Esophagus muscularis mucosa (tissue), 3 donors: ENCODE measurements at regions not wholly inside any gene's neighbourhood (a gene's known extent, or its start where the extent isn't known, plus 50 kb on each side); places are given as distances from the start of the nearest gene placed in this dataset.

Source experiments
- POLR2AphosphoS5 ChIP-seq, 2 donors: sonication (generic); formaldehyde crosslinking; IDR thresholded peaks; one replicate each; pipeline ENCODE4 v1.6.1; 2017; ENCODE audit warnings: antibody characterized with exemption in 2 of 2
- TF ChIP-seq, protein P1 (sequence below), 3 experiments: fragments of 200-600 bp in 2 of 3; fragments of 450-650 bp in 1 of 3; sonication (generic) in 2 of 3; IDR thresholded peaks; one replicate each; pipeline ENCODE4 v1.5.1; 2017 to 2019; ENCODE audit warnings: antibody characterized with exemption in 3 of 3, mild to moderate bottlenecking in 2 of 3, moderate library complexity in 1 of 3

DNA sequence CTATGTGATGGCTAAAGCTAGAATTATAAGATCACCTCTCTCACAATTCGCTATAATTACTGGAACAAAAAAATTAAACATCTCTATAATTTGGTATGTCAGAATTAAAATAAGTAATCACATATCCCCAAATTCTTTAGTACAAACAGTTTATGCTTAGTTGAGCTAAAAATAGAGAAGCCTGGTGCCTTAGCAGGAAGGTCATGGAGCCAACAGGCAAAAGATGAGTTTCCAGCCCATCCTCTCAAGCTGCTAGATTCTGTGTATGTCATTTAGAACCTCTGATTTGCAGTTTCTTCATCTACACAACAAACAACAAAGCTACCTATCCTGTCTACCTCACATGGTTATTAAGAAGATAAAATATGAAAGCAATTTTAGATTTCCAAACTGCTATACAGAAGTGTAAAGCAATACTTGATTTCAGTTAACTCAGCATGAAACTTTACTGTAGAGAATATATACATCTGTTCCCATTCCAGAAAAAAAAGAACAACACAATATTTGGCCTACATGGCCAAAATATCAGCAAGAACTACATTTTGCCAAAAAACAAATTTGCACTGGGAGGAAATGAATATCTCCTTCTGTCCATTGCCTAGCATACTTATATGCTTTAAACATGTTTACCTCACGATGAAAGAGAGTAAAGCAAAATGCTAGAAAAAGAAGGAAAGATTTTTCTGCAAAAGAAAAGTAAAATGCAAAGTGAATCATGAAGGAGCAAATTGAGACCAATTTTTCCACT is 294.0 kb upstream of the MIR17HG start:
- TF ChIP-seq POLR2AphosphoS5 (IDR thresholded peaks at IDR 0.05) = no peak
- TF ChIP-seq, protein P1, sequence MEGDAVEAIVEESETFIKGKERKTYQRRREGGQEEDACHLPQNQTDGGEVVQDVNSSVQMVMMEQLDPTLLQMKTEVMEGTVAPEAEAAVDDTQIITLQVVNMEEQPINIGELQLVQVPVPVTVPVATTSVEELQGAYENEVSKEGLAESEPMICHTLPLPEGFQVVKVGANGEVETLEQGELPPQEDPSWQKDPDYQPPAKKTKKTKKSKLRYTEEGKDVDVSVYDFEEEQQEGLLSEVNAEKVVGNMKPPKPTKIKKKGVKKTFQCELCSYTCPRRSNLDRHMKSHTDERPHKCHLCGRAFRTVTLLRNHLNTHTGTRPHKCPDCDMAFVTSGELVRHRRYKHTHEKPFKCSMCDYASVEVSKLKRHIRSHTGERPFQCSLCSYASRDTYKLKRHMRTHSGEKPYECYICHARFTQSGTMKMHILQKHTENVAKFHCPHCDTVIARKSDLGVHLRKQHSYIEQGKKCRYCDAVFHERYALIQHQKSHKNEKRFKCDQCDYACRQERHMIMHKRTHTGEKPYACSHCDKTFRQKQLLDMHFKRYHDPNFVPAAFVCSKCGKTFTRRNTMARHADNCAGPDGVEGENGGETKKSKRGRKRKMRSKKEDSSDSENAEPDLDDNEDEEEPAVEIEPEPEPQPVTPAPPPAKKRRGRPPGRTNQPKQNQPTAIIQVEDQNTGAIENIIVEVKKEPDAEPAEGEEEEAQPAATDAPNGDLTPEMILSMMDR (IDR thresholded peaks at IDR 0.05) = no peak
